Effector memory CD4-positive, alpha-beta T cell (primary cell): ENCODE measurements at regions not wholly inside any gene's neighbourhood (a gene's known extent, or its start where the extent isn't known, plus 50 kb on each side); places are given as distances from the start of the nearest gene placed in this dataset.
"Not testable (repeated sequence)": the region's sequence is repeated elsewhere in the genome, so short reads cannot be mapped to it uniquely, and the experiment has no call there.

Experiments
- DNase-seq, 3 donors: peaks; one replicate each; pipeline ENCODE4 v3.0.0-alpha.2; 2020
- H3K27ac ChIP-seq: 2 replicates; pipeline ENCODE4 v1.7.0; 2013; ENCODE audit warnings: mild to moderate bottlenecking, low read length, moderate library complexity; ENCODE audit not compliant: insufficient read depth, poor library complexity, severe bottlenecking
- H3K27me3 ChIP-seq: replicated peaks from 2 replicates; pipeline ENCODE4 v1.7.0; 2013; ENCODE audit warnings: mild to moderate bottlenecking, low read length; ENCODE audit not compliant: insufficient read depth, control insufficient read depth, poor library complexity, severe bottlenecking
- H3K36me3 ChIP-seq: 2 replicates; pipeline ENCODE4 v1.7.0; 2013; ENCODE audit warnings: mild to moderate bottlenecking, low read length, moderate library complexity; ENCODE audit not compliant: control insufficient read depth, insufficient read depth
- H3K4me1 ChIP-seq: 2 replicates; pipeline ENCODE4 v1.7.0; 2013; ENCODE audit warnings: low read length, mild to moderate bottlenecking; ENCODE audit not compliant: control insufficient read depth, insufficient read depth, poor library complexity, severe bottlenecking
- H3K4me3 ChIP-seq: 2 replicates; pipeline ENCODE4 v1.7.0; 2013; ENCODE audit warnings: low read length, low read depth, mild to moderate bottlenecking; ENCODE audit not compliant: insufficient read depth, poor library complexity, severe bottlenecking
- H3K9me3 ChIP-seq: 2 replicates; pipeline ENCODE4 v1.7.0; 2013; ENCODE audit warnings: mild to moderate bottlenecking, low read length, moderate library complexity; ENCODE audit not compliant: control insufficient read depth

DNA sequence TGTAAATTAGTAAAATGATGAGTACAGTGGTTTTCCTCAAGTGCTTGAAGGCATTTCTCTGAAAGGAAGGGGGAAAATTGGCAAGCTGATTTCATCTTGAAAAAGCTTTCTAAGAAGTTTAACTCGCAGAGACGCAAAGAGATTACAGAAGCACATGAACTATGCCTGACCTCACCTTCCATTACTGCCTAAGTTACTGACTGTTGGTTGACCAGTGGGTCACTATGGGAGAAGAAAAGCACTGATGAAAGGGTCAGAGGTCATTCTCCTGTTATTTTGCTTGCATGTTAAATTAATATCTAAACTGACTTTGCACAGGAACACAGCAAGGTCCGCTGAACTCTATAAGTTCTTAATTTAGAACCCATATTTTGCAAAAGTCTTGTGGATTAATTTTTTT is 225.6 kb downstream of the ARL4A start:
- no peaks in the 10 kb centered on the region for H3K27me3 ChIP-seq
- no peak overlapping the region for H3K4me3 ChIP-seq
- H3K36me3 ChIP-seq = no peaks in the 10 kb centered on the region
- H3K27ac ChIP-seq = no peak overlapping the region
- no peak for DNase-seq
- no peaks in the 10 kb centered on the region for H3K9me3 ChIP-seq
- no peaks in the 10 kb centered on the region for H3K4me1 ChIP-seq

GRCh38 chr7:12917801-12918200 is 230.4 kb downstream of the ARL4A start:
- Histone ChIP-seq H3K4me3 (no peak overlapping the region), H3K36me3 (no peaks in the 10 kb centered on the region), H3K27me3 (no peaks in the 10 kb centered on the region), H3K9me3 (no peaks in the 10 kb centered on the region), H3K27ac (no peak overlapping the region), H3K4me1 (no peaks in the 10 kb centered on the region)
- DNase-seq = no peak

DNA sequence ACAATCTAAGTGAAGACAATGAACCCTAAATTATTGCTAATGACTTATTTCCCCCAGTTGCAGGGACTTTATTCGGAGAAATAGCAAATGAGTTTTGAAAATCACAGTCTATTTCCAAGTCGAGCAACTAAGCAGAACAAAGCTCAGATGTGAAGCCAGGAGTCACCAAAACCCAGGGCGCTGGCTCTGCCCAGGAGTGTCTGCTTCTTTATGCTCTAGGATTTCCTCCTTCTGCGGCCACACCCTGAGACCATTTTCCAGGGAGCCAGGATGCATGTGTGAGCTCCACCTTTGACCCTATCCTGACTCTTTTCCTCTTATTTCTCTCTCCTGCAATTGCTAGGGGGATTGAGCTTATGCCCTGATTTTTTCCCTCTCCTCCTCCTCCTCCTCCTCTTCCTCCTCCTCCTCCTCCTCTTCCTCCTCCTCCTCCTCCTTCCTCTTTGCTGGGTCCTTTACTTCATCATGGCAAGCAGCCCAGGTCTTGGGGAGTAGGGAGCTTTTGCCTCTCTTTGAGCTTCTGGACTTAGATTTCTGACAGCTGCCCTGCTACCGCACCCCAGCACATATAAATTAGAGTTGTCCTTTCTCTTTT is 234.4 kb downstream of the ARL4A start:
- no peak overlapping the region for H3K27ac ChIP-seq
- H3K36me3 ChIP-seq = no peaks in the 10 kb centered on the region
- no peak for DNase-seq
- no peaks in the 10 kb centered on the region for H3K27me3 ChIP-seq
- no peak overlapping the region for H3K4me3 ChIP-seq
- no peaks in the 10 kb centered on the region for H3K4me1 ChIP-seq
- H3K9me3 ChIP-seq = no peaks in the 10 kb centered on the region

DNA sequence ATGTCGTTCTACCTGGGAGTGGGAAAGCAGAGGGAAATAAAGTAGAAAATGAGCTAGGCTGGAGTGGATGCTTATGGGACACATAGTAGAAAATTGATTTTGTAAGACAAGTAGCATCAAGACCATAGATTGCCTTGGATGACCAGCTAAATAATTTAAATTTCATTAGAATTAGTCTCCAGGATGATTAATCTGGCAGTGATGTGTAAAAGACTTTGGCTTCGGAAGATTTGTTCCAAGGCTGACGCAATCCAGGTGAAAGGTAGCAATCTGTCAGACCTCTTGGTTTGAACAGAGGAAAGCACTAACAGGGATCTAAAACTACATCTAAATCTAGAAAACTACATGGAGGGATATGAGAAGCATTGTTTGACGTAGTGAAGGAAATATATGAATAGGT is 236.5 kb downstream of the ARL4A start:
- H3K4me1 ChIP-seq = no peaks in the 10 kb centered on the region
- H3K27ac ChIP-seq = no peak overlapping the region
- no peak overlapping the region for H3K4me3 ChIP-seq
- H3K27me3 ChIP-seq = no peaks in the 10 kb centered on the region
- H3K36me3 ChIP-seq = no peaks in the 10 kb centered on the region
- no peaks in the 10 kb centered on the region for H3K9me3 ChIP-seq
- no peak for DNase-seq

GRCh38 chr7:12926206-12926605 is 238.8 kb downstream of the ARL4A start:
- Histone ChIP-seq H3K4me1 (no peaks in the 10 kb centered on the region), H3K36me3 (no peaks in the 10 kb centered on the region), H3K9me3 (no peaks in the 10 kb centered on the region), H3K27me3 (no peaks in the 10 kb centered on the region), H3K4me3 (no peak overlapping the region), H3K27ac (no peak overlapping the region)
- no peak for DNase-seq

GRCh38 chr7:12927635-12928434 is 240.4 kb downstream of the ARL4A start:
- no peaks in the 10 kb centered on the region for H3K4me1 ChIP-seq
- H3K27me3 ChIP-seq = no peaks in the 10 kb centered on the region
- no peak for DNase-seq
- no peak overlapping the region for H3K4me3 ChIP-seq
- no peak overlapping the region for H3K27ac ChIP-seq
- H3K36me3 ChIP-seq = no peaks in the 10 kb centered on the region
- H3K9me3 ChIP-seq = no peaks in the 10 kb centered on the region

- no peaks in the 10 kb centered on the region for H3K36me3 ChIP-seq
- H3K4me3 ChIP-seq = no peak overlapping the region
- no peak for DNase-seq
- H3K27ac ChIP-seq = no peak overlapping the region
- H3K27me3 ChIP-seq = no peaks in the 10 kb centered on the region
- no peaks in the 10 kb centered on the region for H3K4me1 ChIP-seq
- no peaks in the 10 kb centered on the region for H3K9me3 ChIP-seq
These were observed 242.2 kb downstream of the ARL4A start for GRCh38 chr7:12929476-12930140.

DNA sequence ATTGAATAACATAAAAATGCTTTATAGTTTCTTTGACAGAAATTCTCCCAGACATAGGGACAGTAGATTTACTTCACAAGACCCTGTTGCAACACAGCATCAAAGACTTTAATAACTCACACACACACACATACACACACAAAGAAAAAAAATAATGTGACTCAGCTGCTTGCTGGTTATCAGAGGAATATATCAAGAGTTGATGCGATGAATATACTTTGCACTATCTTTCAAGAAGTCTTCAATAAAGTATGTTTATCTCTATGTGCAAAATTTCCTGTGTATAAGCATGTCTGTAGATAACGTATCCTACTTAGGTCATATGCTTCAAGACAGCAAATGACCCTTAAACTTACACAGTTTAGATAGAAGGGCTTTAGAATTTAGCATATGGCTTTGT is 243.1 kb downstream of the ARL4A start:
- Histone ChIP-seq H3K9me3 (no peaks in the 10 kb centered on the region), H3K27ac (no peak overlapping the region), H3K36me3 (no peaks in the 10 kb centered on the region), H3K4me1 (no peaks in the 10 kb centered on the region), H3K27me3 (no peaks in the 10 kb centered on the region), H3K4me3 (no peak overlapping the region)
- no peak for DNase-seq

GRCh38 chr7:12931465-12931864 is 244.0 kb downstream of the ARL4A start:
- H3K4me3 ChIP-seq, H3K4me1 ChIP-seq, H3K36me3 ChIP-seq, H3K27ac ChIP-seq, H3K9me3 ChIP-seq, H3K27me3 ChIP-seq, DNase-seq: not testable (repeated sequence)

DNA sequence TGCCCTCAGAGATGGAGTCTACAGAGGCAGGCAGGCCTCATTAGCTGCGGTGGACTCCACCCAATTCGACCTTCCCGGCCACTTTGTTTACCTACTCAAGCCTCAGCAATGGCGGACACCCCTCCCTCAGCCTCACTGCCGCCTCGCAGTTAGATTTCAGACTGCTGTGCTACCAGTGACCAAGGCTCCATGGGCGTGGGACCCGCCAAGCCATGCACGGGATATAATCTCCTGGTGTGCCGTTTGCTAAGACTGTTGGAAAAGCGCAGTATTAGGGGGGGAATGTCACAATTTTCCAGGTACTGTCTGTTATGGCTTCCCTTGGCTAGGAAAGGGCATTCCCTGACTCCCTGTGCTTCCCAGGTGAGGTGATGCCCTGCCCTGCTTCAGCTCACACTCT is 252.3 kb downstream of the ARL4A start:
- Histone ChIP-seq H3K9me3 (no peaks in the 10 kb centered on the region), H3K4me3 (no peak overlapping the region), H3K27ac (no peak overlapping the region), H3K36me3 (no peaks in the 10 kb centered on the region), H3K4me1 (no peaks in the 10 kb centered on the region), H3K27me3 (no peaks in the 10 kb centered on the region)
- DNase-seq = no peak
